ENCODE measurements at regions not wholly inside any gene's neighbourhood (a gene's known extent, or its start where the extent isn't known, plus 50 kb on each side); places are given as distances from the start of the nearest gene placed in this dataset.

- Histone ChIP-seq H3K9me3 (ENCODE audit: control insufficient read depth, low read length) (no peaks in the 10 kb centered on the region), H3K27me3 (ENCODE audit: control insufficient read depth in 1 of 2, insufficient read depth in 2 of 2, low read length in 1 of 2) (peaks cover 0 to 2% of the 10 kb centered on the region in 2 donors), H3K4me1 (ENCODE audit: control insufficient read depth in 1 of 2, insufficient read depth in 2 of 2, low read length in 2 of 2) (no peaks in the 10 kb centered on the region), H3K36me3 (ENCODE audit: control insufficient read depth in 1 of 2, insufficient read depth in 2 of 2, low read length in 1 of 2) (no peaks in the 10 kb centered on the region), H3K4me3 (ENCODE audit: low read length in 2 of 2) (no peak overlapping the region), H3K27ac (ENCODE audit: low read depth in 1 of 2, low read length in 2 of 2) (no peak overlapping the region)
- DNase-seq (no peak), ATAC-seq (ENCODE audit: low FRiP score) (peak; percentile 19)
- intact Hi-C loops (cut with DNase I), result no loop called here
- 72 to 73% methylated on average over 3 of the region's 3 CpGs for WGBS, 2 donors
Observed at GRCh38 chr1:87478231-87478630, 149.6 kb downstream of the LMO4 start.

GRCh38 chr1:87495147-87495546, 166.5 kb downstream of the LMO4 start:
- H3K9me3 ChIP-seq (ENCODE audit: control insufficient read depth, low read length), result peaks cover 1% of the 10 kb centered on the region
- DNase-seq (no peak), ATAC-seq (ENCODE audit: low FRiP score) (no peak)
- H3K27ac ChIP-seq (ENCODE audit: low read depth in 1 of 2, low read length in 2 of 2), result no peak overlapping the region
- 93 to 98% methylated on average over 3 of the region's 3 CpGs for whole genome bisulfite sequencing, 2 donors
- H3K4me3 ChIP-seq (ENCODE audit: low read length in 2 of 2), result no peak overlapping the region
- peaks cover 0 to 2% of the 10 kb centered on the region in 2 donors for H3K4me1 ChIP-seq (ENCODE audit: control insufficient read depth in 1 of 2, insufficient read depth in 2 of 2, low read length in 2 of 2)
- H3K27me3 ChIP-seq (ENCODE audit: control insufficient read depth in 1 of 2, insufficient read depth in 2 of 2, low read length in 1 of 2), result no peaks in the 10 kb centered on the region
- intact Hi-C loops (cut with DNase I), result loop anchor here in 1 of 2 donors (10.0 kb wide), 2 partner anchors 120 to 160 kb away; no protein-coding TSS in a partner anchor
- no peaks in the 10 kb centered on the region for H3K36me3 ChIP-seq (ENCODE audit: control insufficient read depth in 1 of 2, insufficient read depth in 2 of 2, low read length in 1 of 2)

DNA sequence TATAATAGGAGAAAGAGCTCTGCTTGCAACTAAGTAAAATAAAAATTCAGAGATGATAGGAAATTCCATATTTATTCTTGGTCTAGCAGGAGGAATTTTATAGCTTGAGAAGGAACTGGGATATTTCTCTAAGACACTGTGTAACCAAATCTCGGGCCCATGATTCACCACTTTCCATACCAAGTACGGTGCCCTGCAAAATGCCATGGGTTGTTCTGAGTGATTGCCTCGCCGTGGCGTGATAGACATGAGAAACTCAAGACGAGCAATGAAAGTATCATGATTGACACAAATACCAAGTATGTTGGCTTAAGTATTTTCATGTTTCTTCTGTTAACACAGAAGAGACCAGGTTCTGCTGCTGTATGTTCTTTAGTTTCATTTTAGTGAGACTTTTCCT, 167.2 kb downstream of the LMO4 start:
- 3 to 9% methylated on average over 6 of the region's 6 CpGs for WGBS, 2 donors
- H3K4me3 ChIP-seq (ENCODE audit: low read length in 2 of 2), result peak overlapping the region; percentile 43 to 64
- H3K27ac ChIP-seq (ENCODE audit: low read depth in 1 of 2, low read length in 2 of 2), result peak overlapping the region; percentile 80 to 82

DNA sequence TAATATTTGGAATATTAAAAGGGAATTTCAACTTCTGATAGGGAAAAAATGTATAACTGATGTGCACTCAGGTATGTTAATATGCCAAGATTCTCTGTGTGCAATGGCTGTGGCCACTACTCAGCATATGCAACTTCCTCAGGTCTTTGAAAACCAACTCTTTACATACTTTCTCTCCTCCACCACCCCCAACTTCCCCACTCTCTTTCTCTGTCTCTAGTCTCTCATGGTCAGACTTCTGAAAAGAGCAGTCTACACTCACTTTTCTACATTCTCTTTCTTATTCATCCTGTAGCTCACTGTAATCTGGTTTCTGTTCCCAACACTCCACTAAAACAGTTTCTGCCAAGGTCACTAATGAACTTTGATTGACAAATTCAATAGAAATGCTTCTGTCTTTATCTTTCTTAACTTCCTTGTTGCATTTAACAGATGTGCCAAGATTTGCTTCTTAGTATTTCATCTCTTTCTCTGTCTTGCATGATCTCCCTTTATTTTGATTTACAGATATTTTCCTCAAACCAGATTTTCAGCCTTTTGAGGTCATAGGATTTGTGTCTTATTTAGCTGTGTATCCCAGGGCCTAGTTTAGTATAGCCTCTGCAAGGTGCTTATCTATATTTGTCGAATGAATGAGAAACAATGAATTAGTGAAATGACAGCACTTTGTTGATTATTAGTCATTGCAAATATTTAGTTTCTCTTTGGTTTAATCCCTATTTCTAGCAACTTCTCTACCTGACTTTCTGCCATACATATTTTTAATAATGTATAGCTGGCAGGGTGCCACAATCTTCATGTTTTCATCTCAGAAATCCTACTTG, 168.9 kb downstream of the LMO4 start:
- Histone ChIP-seq H3K4me1 (ENCODE audit: control insufficient read depth in 1 of 2, insufficient read depth in 2 of 2, low read length in 2 of 2) (peaks cover 0 to 2% of the 10 kb centered on the region in 2 donors), H3K27ac (ENCODE audit: low read depth in 1 of 2, low read length in 2 of 2) (no peak overlapping the region), H3K4me3 (ENCODE audit: low read length in 2 of 2) (no peak overlapping the region), H3K36me3 (ENCODE audit: control insufficient read depth in 1 of 2, insufficient read depth in 2 of 2, low read length in 1 of 2) (no peaks in the 10 kb centered on the region), H3K27me3 (ENCODE audit: control insufficient read depth in 1 of 2, insufficient read depth in 2 of 2, low read length in 1 of 2) (no peaks in the 10 kb centered on the region), H3K9me3 (ENCODE audit: control insufficient read depth, low read length) (no peaks in the 10 kb centered on the region)
- intact Hi-C loops (cut with DNase I), result loop anchor here in 1 of 2 donors (10.0 kb wide), 2 partner anchors 117 to 163 kb away; no protein-coding TSS in a partner anchor
- DNase-seq, result no peak
- no peak for ATAC-seq (ENCODE audit: low FRiP score)
- 63 to 76% methylated on average over 1 of the region's 1 CpG for WGBS, 2 donors

More for the DNA sequence above, 167.2 kb downstream of the LMO4 start:
- DNase-seq, result no peak
- intact Hi-C loops (cut with DNase I), result loop anchor here in 1 of 2 donors (10.0 kb wide), 2 partner anchors 119 to 161 kb away; no protein-coding TSS in a partner anchor
- no peaks in the 10 kb centered on the region for H3K27me3 ChIP-seq (ENCODE audit: control insufficient read depth in 1 of 2, insufficient read depth in 2 of 2, low read length in 1 of 2)
- ATAC-seq (ENCODE audit: low FRiP score), result peak; percentile 75
- peaks cover 1% of the 10 kb centered on the region for H3K9me3 ChIP-seq (ENCODE audit: control insufficient read depth, low read length)
- H3K4me1 ChIP-seq (ENCODE audit: control insufficient read depth in 1 of 2, insufficient read depth in 2 of 2, low read length in 2 of 2), result peaks cover 0 to 2% of the 10 kb centered on the region in 2 donors
- H3K36me3 ChIP-seq (ENCODE audit: control insufficient read depth in 1 of 2, insufficient read depth in 2 of 2, low read length in 1 of 2), result no peaks in the 10 kb centered on the region

GRCh38 chr1:87501738-87502137, 173.1 kb downstream of the LMO4 start:
- ATAC-seq (ENCODE audit: low FRiP score), result no peak
- H3K27me3 ChIP-seq (ENCODE audit: control insufficient read depth in 1 of 2, insufficient read depth in 2 of 2, low read length in 1 of 2), result no peaks in the 10 kb centered on the region
- 63 to 67% methylated on average over 2 of the region's 2 CpGs for WGBS, 2 donors
- H3K4me3 ChIP-seq (ENCODE audit: low read length in 2 of 2), result no peak overlapping the region
- intact Hi-C loops (cut with DNase I), result no loop called here
- H3K36me3 ChIP-seq (ENCODE audit: control insufficient read depth in 1 of 2, insufficient read depth in 2 of 2, low read length in 1 of 2), result no peaks in the 10 kb centered on the region
- no peak overlapping the region for H3K27ac ChIP-seq (ENCODE audit: low read depth in 1 of 2, low read length in 2 of 2)
- H3K4me1 ChIP-seq (ENCODE audit: control insufficient read depth in 1 of 2, insufficient read depth in 2 of 2, low read length in 2 of 2), result no peaks in the 10 kb centered on the region
- no peaks in the 10 kb centered on the region for H3K9me3 ChIP-seq (ENCODE audit: control insufficient read depth, low read length)
- DNase-seq, result no peak

GRCh38 chr1:87505391-87505983, 176.8 kb downstream of the LMO4 start:
- no peaks in the 10 kb centered on the region for H3K36me3 ChIP-seq (ENCODE audit: control insufficient read depth in 1 of 2, insufficient read depth in 2 of 2, low read length in 1 of 2)
- no peaks in the 10 kb centered on the region for H3K9me3 ChIP-seq (ENCODE audit: control insufficient read depth, low read length)
- DNase-seq, result no peak
- no peak overlapping the region for H3K27ac ChIP-seq (ENCODE audit: low read depth in 1 of 2, low read length in 2 of 2)
- no peak overlapping the region for H3K4me3 ChIP-seq (ENCODE audit: low read length in 2 of 2)
- intact Hi-C loops (cut with DNase I), result no loop called here
- no peaks in the 10 kb centered on the region for H3K27me3 ChIP-seq (ENCODE audit: control insufficient read depth in 1 of 2, insufficient read depth in 2 of 2, low read length in 1 of 2)
- WGBS, 2 donors, result 80 to 84% methylated on average over 9 of the region's 9 CpGs
- ATAC-seq (ENCODE audit: low FRiP score), result no peak
- peaks cover 0 to 2% of the 10 kb centered on the region in 2 donors for H3K4me1 ChIP-seq (ENCODE audit: control insufficient read depth in 1 of 2, insufficient read depth in 2 of 2, low read length in 2 of 2)

DNA sequence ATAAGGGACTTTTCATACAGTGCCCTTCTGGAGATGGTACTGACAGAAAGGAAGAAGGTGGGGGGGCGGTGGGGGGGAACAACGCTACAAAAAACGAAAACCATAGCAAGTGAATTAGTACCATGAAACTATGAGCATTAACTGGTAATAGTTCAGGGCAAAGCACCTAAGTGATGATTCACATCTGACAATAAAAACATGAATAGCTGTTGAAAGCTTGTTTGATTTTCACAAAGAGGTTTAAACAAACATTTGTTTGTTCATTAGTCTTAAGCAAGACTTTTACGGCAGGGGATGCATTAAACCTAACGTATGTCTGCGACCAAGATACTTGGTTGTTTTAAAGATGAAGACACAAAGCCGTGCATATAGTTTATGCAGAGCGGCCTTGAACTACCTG, 177.5 kb downstream of the LMO4 start:
- no peaks in the 10 kb centered on the region for H3K27me3 ChIP-seq (ENCODE audit: control insufficient read depth in 1 of 2, insufficient read depth in 2 of 2, low read length in 1 of 2)
- peaks cover 0 to 2% of the 10 kb centered on the region in 2 donors for H3K4me1 ChIP-seq (ENCODE audit: control insufficient read depth in 1 of 2, insufficient read depth in 2 of 2, low read length in 2 of 2)
- H3K4me3 ChIP-seq (ENCODE audit: low read length in 2 of 2), result no peak overlapping the region
- H3K9me3 ChIP-seq (ENCODE audit: control insufficient read depth, low read length), result no peaks in the 10 kb centered on the region
- no peaks in the 10 kb centered on the region for H3K36me3 ChIP-seq (ENCODE audit: control insufficient read depth in 1 of 2, insufficient read depth in 2 of 2, low read length in 1 of 2)
- 69 to 78% methylated on average over 8 of the region's 8 CpGs for WGBS, 2 donors
- H3K27ac ChIP-seq (ENCODE audit: low read depth in 1 of 2, low read length in 2 of 2), result no peak overlapping the region
- ATAC-seq (ENCODE audit: low FRiP score), result no peak
- intact Hi-C loops (cut with DNase I), result no loop called here
- DNase-seq, result no peak

DNA sequence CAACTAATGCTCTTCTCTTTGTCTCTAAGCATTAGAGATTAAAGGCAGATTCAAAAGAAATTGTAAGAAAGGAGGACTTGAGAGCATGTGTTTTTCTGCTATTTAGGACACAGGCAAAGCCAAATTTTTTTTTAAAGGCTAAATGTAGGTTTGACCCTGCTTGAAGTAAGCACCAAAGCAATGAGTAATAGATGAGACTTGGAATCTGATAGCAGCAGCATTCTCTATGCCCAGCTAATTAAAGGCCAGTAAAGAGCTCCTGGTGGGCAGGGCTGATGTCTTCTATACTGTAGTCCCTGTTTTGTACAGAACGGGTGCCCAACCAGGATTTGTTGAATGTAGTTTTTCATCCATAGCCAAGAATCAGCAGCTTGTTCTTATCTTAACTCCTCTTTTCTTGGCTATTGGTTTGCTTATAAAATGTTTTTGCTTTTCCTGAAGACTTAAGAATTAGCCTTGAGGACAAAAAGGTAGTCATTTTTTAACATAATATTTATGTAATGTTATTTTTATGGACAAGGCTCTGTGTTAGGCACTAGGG, 179.6 kb downstream of the LMO4 start:
- DNase-seq, result no peak
- WGBS, 2 donors, result 0 to 6% methylated on average over 1 of the region's 1 CpG
- intact Hi-C loops (cut with DNase I), result no loop called here
- no peak overlapping the region for H3K4me3 ChIP-seq (ENCODE audit: low read length in 2 of 2)
- H3K9me3 ChIP-seq (ENCODE audit: control insufficient read depth, low read length), result no peaks in the 10 kb centered on the region
- peaks cover 0 to 2% of the 10 kb centered on the region in 2 donors for H3K4me1 ChIP-seq (ENCODE audit: control insufficient read depth in 1 of 2, insufficient read depth in 2 of 2, low read length in 2 of 2)
- no peak for ATAC-seq (ENCODE audit: low FRiP score)
- no peak overlapping the region for H3K27ac ChIP-seq (ENCODE audit: low read depth in 1 of 2, low read length in 2 of 2)
- no peaks in the 10 kb centered on the region for H3K36me3 ChIP-seq (ENCODE audit: control insufficient read depth in 1 of 2, insufficient read depth in 2 of 2, low read length in 1 of 2)
- no peaks in the 10 kb centered on the region for H3K27me3 ChIP-seq (ENCODE audit: control insufficient read depth in 1 of 2, insufficient read depth in 2 of 2, low read length in 1 of 2)

Data from aorta (tissue), 5 donors.